K562 (cell line): ENCODE measurements at regions not wholly inside any gene's neighbourhood (a gene's known extent, or its start where the extent isn't known, plus 50 kb on each side); places are given as distances from the start of the nearest gene placed in this dataset.

Experiments
- HDAC8 ChIP-seq: fragments of 450-650 bp; IDR thresholded peaks from 2 replicates; pipeline ENCODE4 v1.6.1; 2016; ENCODE audit warnings: mild to moderate bottlenecking, missing genetic modification characterization, moderate library complexity, missing compliant biosample characterization
- ILK ChIP-seq: fragments of 450-650 bp; IDR thresholded peaks from 2 replicates; pipeline ENCODE4 v1.6.1; 2016; ENCODE audit warnings: missing genetic modification characterization, low read depth, mild to moderate bottlenecking, missing compliant biosample characterization, moderate library complexity, borderline replicate concordance
- KDM4B ChIP-seq, 2 experiments: fragments of 450-650 bp in 1 of 2; sonication (generic) in 1 of 2; IDR thresholded peaks; 2 replicates each; pipeline ENCODE4 v1.6.1; 2016 to 2017; ENCODE audit warnings: borderline replicate concordance in 2 of 2, antibody characterized with exemption in 1 of 2, low read depth in 1 of 2, mild to moderate bottlenecking in 1 of 2
- MAFK ChIP-seq: IDR thresholded peaks from 2 replicates; pipeline ENCODE4 v1.6.1; 2011; ENCODE audit warnings: low read length, improper control_type of control experiment
- RBM39 ChIP-seq: fragments of 200-400 bp; formaldehyde crosslinking; optimal IDR thresholded peaks from 2 replicates; pipeline ENCODE3; 2018; ENCODE audit warnings: low read depth, low read length
- SRSF7 ChIP-seq: fragments of 200-400 bp; formaldehyde crosslinking; optimal IDR thresholded peaks from 2 replicates; pipeline ENCODE3; 2017; ENCODE audit warnings: mild to moderate bottlenecking, low read depth, low read length
- ZFP36 ChIP-seq: fragments of 150-350 bp; IDR thresholded peaks from 2 replicates; pipeline ENCODE4 v1.6.1; 2018; ENCODE audit warnings: low read length, low read depth; ENCODE audit not compliant: partially characterized antibody
- ZNF699 ChIP-seq: fragments of 250-450 bp; sonication (Bioruptor Pico); IDR thresholded peaks from 2 replicates; pipeline ENCODE4 v1.8.0; 2021; ENCODE audit warnings: mild to moderate bottlenecking, moderate library complexity; ENCODE audit not compliant: insufficient replicate concordance
- ZNF75A ChIP-seq: fragments of 450-650 bp; formaldehyde crosslinking; IDR thresholded peaks from 2 replicates; pipeline ENCODE4 v1.4.0; 2020; ENCODE audit warnings: mild to moderate bottlenecking
- TF ChIP-seq, protein P1 (sequence below): fragments of 200-600 bp; sonication (generic); IDR thresholded peaks from one replicate; pipeline ENCODE4 v1.6.1; 2012; ENCODE audit warnings: mild to moderate bottlenecking, low read depth, low read length, inconsistent platforms
- TF ChIP-seq, protein P2 (sequence below): fragments of 250-450 bp; sonication (Bioruptor Pico); IDR thresholded peaks from 2 replicates; pipeline ENCODE4 v1.8.0; 2022; ENCODE audit warnings: moderate library complexity, mild to moderate bottlenecking, inconsistent platforms
- TF ChIP-seq, protein P3 (sequence below): fragments of 450-650 bp; formaldehyde crosslinking; IDR thresholded peaks from 2 replicates; pipeline ENCODE4 v1.4.0; 2020; ENCODE audit warnings: mild to moderate bottlenecking, moderate library complexity

DNA sequence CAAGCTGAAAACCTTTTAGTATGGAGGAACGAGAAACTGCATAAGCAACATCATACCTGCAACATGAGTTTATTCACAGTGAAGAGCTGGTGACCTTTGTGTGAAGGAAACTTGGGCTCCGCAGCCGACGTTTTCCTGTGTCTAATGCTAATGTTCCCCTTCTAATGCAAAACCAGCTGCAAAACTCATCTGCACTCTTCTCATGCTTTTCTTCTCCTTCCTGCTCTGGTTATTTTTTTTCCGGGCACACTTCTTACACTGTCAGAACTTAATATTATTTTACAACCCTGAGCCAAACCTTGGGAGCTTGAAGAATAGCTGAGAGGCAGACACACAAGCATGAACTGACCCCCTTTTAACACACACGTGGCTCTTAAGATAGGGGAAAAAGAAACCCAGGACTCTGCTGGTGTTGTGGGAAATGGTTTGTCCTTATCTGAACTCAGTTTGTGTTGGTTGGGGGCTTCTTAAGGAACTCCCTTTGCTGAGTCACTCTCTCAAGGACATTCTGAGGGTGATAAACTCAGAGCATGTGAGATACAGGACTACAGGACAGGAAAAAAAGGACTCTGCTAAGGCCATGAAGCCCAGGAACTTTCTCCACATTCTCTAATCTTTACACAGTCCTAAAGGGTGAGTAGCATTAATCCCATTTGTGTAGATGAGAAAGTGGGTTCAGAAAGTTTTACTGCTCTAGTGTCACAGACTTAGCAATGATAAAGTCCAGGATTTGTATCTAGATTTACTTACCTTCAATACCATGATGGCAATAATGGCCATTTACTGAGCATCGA lies 439.3 kb upstream of the TRIB2 start (continued):
- TF ChIP-seq KDM4B (IDR thresholded peaks at IDR 0.05; ENCODE audit: borderline replicate concordance in 2 of 2, low read depth in 1 of 2), result no peak
- TF ChIP-seq, protein P1, sequence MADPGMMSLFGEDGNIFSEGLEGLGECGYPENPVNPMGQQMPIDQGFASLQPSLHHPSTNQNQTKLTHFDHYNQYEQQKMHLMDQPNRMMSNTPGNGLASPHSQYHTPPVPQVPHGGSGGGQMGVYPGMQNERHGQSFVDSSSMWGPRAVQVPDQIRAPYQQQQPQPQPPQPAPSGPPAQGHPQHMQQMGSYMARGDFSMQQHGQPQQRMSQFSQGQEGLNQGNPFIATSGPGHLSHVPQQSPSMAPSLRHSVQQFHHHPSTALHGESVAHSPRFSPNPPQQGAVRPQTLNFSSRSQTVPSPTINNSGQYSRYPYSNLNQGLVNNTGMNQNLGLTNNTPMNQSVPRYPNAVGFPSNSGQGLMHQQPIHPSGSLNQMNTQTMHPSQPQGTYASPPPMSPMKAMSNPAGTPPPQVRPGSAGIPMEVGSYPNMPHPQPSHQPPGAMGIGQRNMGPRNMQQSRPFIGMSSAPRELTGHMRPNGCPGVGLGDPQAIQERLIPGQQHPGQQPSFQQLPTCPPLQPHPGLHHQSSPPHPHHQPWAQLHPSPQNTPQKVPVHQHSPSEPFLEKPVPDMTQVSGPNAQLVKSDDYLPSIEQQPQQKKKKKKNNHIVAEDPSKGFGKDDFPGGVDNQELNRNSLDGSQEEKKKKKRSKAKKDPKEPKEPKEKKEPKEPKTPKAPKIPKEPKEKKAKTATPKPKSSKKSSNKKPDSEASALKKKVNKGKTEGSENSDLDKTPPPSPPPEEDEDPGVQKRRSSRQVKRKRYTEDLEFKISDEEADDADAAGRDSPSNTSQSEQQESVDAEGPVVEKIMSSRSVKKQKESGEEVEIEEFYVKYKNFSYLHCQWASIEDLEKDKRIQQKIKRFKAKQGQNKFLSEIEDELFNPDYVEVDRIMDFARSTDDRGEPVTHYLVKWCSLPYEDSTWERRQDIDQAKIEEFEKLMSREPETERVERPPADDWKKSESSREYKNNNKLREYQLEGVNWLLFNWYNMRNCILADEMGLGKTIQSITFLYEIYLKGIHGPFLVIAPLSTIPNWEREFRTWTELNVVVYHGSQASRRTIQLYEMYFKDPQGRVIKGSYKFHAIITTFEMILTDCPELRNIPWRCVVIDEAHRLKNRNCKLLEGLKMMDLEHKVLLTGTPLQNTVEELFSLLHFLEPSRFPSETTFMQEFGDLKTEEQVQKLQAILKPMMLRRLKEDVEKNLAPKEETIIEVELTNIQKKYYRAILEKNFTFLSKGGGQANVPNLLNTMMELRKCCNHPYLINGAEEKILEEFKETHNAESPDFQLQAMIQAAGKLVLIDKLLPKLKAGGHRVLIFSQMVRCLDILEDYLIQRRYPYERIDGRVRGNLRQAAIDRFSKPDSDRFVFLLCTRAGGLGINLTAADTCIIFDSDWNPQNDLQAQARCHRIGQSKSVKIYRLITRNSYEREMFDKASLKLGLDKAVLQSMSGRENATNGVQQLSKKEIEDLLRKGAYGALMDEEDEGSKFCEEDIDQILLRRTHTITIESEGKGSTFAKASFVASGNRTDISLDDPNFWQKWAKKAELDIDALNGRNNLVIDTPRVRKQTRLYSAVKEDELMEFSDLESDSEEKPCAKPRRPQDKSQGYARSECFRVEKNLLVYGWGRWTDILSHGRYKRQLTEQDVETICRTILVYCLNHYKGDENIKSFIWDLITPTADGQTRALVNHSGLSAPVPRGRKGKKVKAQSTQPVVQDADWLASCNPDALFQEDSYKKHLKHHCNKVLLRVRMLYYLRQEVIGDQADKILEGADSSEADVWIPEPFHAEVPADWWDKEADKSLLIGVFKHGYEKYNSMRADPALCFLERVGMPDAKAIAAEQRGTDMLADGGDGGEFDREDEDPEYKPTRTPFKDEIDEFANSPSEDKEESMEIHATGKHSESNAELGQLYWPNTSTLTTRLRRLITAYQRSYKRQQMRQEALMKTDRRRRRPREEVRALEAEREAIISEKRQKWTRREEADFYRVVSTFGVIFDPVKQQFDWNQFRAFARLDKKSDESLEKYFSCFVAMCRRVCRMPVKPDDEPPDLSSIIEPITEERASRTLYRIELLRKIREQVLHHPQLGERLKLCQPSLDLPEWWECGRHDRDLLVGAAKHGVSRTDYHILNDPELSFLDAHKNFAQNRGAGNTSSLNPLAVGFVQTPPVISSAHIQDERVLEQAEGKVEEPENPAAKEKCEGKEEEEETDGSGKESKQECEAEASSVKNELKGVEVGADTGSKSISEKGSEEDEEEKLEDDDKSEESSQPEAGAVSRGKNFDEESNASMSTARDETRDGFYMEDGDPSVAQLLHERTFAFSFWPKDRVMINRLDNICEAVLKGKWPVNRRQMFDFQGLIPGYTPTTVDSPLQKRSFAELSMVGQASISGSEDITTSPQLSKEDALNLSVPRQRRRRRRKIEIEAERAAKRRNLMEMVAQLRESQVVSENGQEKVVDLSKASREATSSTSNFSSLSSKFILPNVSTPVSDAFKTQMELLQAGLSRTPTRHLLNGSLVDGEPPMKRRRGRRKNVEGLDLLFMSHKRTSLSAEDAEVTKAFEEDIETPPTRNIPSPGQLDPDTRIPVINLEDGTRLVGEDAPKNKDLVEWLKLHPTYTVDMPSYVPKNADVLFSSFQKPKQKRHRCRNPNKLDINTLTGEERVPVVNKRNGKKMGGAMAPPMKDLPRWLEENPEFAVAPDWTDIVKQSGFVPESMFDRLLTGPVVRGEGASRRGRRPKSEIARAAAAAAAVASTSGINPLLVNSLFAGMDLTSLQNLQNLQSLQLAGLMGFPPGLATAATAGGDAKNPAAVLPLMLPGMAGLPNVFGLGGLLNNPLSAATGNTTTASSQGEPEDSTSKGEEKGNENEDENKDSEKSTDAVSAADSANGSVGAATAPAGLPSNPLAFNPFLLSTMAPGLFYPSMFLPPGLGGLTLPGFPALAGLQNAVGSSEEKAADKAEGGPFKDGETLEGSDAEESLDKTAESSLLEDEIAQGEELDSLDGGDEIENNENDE, result no peak
- TF ChIP-seq MAFK, result peak; percentile 92
- no peak for TF ChIP-seq ZFP36
- peak; percentile 82 for TF ChIP-seq ZNF75A (CRISPR knock-in tag)
- no peak for TF ChIP-seq RBM39
- 0 out of 2 replicates have a peak, but pooled peaks have one; percentile 29 for TF ChIP-seq HDAC8
- TF ChIP-seq ILK (tag), result no peak
- no peak for TF ChIP-seq SRSF7
- TF ChIP-seq ZNF699 (CRISPR knock-in tag), result no peak
- TF ChIP-seq, protein P2, sequence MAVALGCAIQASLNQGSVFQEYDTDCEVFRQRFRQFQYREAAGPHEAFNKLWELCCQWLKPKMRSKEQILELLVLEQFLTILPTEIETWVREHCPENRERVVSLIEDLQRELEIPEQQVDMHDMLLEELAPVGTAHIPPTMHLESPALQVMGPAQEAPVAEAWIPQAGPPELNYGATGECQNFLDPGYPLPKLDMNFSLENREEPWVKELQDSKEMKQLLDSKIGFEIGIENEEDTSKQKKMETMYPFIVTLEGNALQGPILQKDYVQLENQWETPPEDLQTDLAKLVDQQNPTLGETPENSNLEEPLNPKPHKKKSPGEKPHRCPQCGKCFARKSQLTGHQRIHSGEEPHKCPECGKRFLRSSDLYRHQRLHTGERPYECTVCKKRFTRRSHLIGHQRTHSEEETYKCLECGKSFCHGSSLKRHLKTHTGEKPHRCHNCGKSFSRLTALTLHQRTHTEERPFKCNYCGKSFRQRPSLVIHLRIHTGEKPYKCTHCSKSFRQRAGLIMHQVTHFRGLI (CRISPR knock-in tag), result 0 out of 2 replicates have a peak, but pooled peaks have one; percentile 51
- TF ChIP-seq, protein P3, sequence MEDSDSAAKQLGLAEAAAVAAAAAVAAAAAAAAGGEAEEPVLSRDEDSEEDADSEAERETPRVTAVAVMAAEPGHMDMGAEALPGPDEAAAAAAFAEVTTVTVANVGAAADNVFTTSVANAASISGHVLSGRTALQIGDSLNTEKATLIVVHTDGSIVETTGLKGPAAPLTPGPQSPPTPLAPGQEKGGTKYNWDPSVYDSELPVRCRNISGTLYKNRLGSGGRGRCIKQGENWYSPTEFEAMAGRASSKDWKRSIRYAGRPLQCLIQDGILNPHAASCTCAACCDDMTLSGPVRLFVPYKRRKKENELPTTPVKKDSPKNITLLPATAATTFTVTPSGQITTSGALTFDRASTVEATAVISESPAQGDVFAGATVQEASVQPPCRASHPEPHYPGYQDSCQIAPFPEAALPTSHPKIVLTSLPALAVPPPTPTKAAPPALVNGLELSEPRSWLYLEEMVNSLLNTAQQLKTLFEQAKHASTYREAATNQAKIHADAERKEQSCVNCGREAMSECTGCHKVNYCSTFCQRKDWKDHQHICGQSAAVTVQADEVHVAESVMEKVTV (CRISPR knock-in tag), result no peak
